GM13976 (cell line): ENCODE measurements at regions not wholly inside any gene's neighbourhood (a gene's known extent, or its start where the extent isn't known, plus 50 kb on each side); places are given as distances from the start of the nearest gene placed in this dataset.

Source experiments
- DNase-seq: peaks from one replicate; pipeline ENCODE4 v3.0.0; 2012; ENCODE audit warnings: low spot score
- in situ Hi-C: fragments of 300-500 bp; cut with MboI; formaldehyde crosslinking; loops from one replicate; pipeline ENCODE4 v1.12.0; 2022; ENCODE audit warnings: low sequenced_read_pairs, mixed read lengths, inconsistent platforms; ENCODE audit not compliant: unreplicated experiment
- TF ChIP-seq, protein P1 (sequence below): IDR thresholded peaks from 2 replicates; pipeline ENCODE4 v1.5.1; 2012; ENCODE audit warnings: borderline replicate concordance, mild to moderate bottlenecking; ENCODE audit not compliant: insufficient read depth; ENCODE audit errors: extremely low read depth, missing control alignments, control extremely low read depth

DNA sequence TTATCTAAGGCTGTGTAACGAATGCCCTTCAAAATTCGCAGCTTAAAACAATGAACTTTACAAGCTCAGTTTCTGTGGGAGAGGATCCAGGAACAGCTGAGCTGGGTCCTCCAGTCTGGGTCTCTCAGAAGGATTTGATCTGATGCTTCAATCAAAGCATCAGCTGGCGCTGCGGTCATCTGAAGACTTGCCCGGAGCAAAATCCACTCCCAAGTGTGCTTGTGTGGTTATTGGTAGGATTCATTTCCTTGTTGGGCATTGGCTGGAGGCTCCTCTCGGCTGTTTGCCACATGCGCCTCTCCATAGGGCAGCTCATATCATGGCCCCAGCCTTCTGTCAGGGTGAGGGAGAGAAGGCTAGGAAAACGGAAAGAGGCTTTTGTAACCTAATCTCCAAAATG lies 269.3 kb upstream of the CHD6 start:
- in situ Hi-C loops = no loop called here
- TF ChIP-seq, protein P1, sequence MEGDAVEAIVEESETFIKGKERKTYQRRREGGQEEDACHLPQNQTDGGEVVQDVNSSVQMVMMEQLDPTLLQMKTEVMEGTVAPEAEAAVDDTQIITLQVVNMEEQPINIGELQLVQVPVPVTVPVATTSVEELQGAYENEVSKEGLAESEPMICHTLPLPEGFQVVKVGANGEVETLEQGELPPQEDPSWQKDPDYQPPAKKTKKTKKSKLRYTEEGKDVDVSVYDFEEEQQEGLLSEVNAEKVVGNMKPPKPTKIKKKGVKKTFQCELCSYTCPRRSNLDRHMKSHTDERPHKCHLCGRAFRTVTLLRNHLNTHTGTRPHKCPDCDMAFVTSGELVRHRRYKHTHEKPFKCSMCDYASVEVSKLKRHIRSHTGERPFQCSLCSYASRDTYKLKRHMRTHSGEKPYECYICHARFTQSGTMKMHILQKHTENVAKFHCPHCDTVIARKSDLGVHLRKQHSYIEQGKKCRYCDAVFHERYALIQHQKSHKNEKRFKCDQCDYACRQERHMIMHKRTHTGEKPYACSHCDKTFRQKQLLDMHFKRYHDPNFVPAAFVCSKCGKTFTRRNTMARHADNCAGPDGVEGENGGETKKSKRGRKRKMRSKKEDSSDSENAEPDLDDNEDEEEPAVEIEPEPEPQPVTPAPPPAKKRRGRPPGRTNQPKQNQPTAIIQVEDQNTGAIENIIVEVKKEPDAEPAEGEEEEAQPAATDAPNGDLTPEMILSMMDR = no peak
- no peak for DNase-seq

GRCh38 chr20:41881466-41882046 lies 263.4 kb upstream of the CHD6 start:
- in situ Hi-C loops = no loop called here
- no peak for DNase-seq
- TF ChIP-seq, protein P1 = no peak

- in situ Hi-C loops = no loop called here
- no peak for DNase-seq
- TF ChIP-seq, protein P1 = no peak
Observed at GRCh38 chr20:41879123-41879522, 260.9 kb upstream of the CHD6 start.

DNA sequence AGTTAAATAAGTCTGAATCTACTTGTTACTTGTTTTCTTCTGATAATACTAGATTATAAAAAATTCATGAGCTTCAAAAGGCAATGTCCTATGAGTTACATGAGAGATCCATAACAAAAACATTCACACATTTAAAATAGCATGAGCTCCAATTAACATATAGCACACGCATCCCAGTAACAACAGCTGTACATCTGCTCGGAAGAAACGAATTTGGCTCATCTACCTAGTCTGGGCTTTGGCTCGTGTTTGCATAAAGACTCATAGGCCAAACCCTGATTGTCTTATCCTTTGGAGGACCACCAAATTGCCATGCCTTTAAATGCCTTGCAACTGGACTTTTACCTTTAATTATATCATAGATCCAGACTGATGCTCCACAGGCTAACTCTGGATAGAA lies 259.7 kb upstream of the CHD6 start:
- TF ChIP-seq, protein P1 = no peak
- no peak for DNase-seq

GRCh38 chr20:41874658-41875057 lies 256.5 kb upstream of the CHD6 start:
- in situ Hi-C loops = no loop called here
- TF ChIP-seq, protein P1 = no peak
- no peak for DNase-seq

More for the DNA sequence above, 259.7 kb upstream of the CHD6 start:
- in situ Hi-C loops = no loop called here

GRCh38 chr20:41872930-41873329 lies 254.8 kb upstream of the CHD6 start:
- in situ Hi-C loops = no loop called here
- no peak for DNase-seq
- TF ChIP-seq, protein P1 = no peak
